H54 (cell line): ENCODE measurements at regions not wholly inside any gene's neighbourhood (a gene's known extent, or its start where the extent isn't known, plus 50 kb on each side); places are given as distances from the start of the nearest gene placed in this dataset.
"Not testable (repeated sequence)": the region's sequence is repeated elsewhere in the genome, so short reads cannot be mapped to it uniquely, and the experiment has no call there.

Experiments
- DNase-seq: peaks from one replicate; pipeline ENCODE4 v3.0.0; 2011; ENCODE audit warnings: low spot score, mixed read lengths; ENCODE audit not compliant: insufficient read length
- FAIRE-seq: peaks from 3 replicates; lab custom pipeline; 2011; peaks lifted over from hg19 to GRCh38; lab: Jason Lieb, UNC
- POLR2A ChIP-seq: IDR thresholded peaks from 2 replicates; pipeline ENCODE4 v1.6.1; 2011; ENCODE audit warnings: low read depth, mild to moderate bottlenecking, low read length

- FAIRE-seq (no peak), DNase-seq (no peak)
- no peak for TF ChIP-seq POLR2A
These were observed 179.8 kb upstream of the RBBP8 start for GRCh38 chr18:22753130-22753831.

DNA sequence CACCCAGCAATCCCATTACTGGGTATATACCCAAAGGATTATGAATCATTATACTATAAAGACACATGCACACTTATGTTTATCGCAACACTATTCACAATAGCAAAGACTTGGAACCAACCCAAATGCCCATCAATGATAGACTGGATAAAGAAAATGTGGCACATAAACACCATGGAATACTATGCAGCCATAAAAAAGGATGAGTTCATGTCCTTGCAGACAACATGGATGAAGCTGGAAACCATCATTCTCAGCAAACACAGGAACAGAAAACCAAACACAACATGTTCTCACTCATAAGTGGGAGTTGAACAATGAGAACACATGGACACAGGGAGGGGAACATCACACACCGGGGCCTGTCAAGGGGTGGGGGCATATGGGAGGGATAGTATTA, 169.1 kb upstream of the RBBP8 start:
- not testable (repeated sequence) for FAIRE-seq

GRCh38 chr18:22765896-22766295, 167.2 kb upstream of the RBBP8 start:
- no peak for FAIRE-seq
- no peak for DNase-seq
- TF ChIP-seq POLR2A = no peak

More for the DNA sequence above, 169.1 kb upstream of the RBBP8 start:
- not testable (repeated sequence) for DNase-seq

- DNase-seq = no peak
- no peak for FAIRE-seq
- TF ChIP-seq POLR2A = no peak
These were observed 165.5 kb upstream of the RBBP8 start for GRCh38 chr18:22767653-22768052.

GRCh38 chr18:22773944-22774343, 159.2 kb upstream of the RBBP8 start:
- DNase-seq (no peak), FAIRE-seq (no peak)
- no peak for TF ChIP-seq POLR2A

DNA sequence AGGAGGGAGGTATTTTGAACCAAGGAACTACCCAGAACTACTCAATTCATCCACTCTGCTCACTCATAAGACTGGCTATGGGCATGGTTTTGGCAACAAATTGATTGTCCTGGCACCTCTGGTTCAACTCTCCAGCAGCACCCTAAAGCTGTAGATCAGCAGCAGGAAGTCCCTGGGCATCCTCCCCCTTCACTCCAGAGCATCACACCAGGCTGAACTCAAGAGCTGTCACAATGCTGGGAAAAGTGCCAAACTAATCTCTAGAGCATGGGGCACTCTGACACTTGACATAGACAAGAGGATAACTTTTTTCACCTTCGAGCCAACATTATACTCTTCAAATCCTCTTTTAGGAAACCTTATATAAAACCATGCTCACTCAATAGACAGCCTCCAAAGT, 154.1 kb upstream of the RBBP8 start:
- DNase-seq = no peak
- no peak for FAIRE-seq

DNA sequence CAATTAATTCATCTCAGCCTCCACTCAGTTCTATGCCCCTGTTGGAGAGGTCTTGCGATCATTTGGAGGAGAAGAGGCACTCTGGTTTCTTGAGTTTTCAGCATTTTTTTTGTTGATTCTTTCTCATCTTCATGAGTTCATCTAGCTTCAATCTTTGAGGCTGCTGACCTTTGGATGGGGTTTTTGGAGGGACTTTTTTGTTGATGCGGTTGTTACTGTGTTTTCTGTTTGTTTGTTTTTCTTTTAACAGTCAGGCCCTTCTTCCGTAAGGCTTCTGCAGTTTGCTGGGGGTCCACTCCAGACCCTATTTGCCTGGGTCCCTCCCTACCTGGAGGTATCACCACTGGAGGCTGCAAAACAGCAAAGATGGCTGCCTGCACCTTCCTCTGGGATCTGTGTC, 149.9 kb upstream of the RBBP8 start:
- no peak for DNase-seq
- FAIRE-seq = no peak
- no peak for TF ChIP-seq POLR2A

More for the DNA sequence above, 154.1 kb upstream of the RBBP8 start:
- TF ChIP-seq POLR2A = no peak

DNA sequence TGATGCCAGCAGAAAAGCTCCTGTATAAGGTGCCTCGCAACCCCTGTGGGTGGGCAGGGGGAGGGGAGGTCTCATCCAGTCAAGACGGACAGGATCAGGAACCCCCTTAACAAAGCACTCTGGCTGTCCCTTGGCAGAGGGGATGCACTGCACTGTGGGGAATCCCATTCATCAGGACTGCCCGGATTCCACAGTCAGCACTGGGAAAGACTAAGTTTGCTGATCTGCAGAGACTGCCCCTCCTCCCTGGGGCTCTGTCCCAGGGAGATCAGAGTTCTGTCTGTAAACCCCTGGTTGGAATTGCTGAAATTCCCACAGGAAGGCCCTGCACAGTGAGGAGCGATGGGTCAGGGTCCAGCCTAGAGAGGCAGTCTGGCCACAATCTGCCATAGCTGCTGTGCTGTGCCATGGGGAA, 149.5 kb upstream of the RBBP8 start:
- TF ChIP-seq POLR2A = no peak
- FAIRE-seq = no peak

DNA sequence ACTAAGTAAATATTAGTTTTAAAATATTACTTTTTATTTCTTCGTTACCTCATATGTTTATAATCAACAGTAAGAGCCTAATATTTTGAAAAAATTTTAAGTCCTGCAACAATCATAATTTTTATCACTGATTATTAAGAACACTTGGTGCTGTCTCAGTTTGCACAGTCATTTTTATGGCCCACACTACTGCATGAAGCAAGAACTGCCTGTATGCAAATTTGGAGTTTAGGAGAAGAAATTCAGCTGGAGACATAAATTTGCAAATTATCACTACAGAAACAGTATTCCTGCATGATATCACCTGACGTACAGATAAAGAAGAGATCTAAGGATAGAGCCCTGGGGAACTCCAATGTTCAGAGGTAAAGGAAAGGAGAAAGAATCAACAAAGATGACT, 144.1 kb upstream of the RBBP8 start:
- no peak for TF ChIP-seq POLR2A
- DNase-seq = no peak
- FAIRE-seq = no peak

More for the DNA sequence above, 149.5 kb upstream of the RBBP8 start:
- no peak for DNase-seq

DNA sequence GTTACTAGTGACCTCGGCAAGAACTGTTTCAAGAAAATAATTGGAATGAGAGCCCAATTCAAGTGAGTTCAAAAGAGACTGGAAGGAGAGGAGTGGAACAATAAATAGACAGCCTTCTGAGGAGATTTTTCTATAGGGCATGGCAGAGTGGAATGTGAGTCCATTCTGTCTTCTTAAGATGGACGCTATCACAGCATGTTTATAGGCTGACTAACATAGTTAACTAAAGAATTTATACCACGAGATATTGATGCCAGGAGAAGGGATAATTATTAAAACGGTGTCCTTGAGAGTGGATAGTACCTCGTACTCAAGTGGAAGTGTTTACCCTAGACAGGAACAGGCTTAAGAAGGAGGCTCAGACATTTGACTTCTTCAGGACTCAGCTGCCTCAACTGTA, 143.5 kb upstream of the RBBP8 start:
- DNase-seq (no peak), FAIRE-seq (no peak)
- no peak for TF ChIP-seq POLR2A

- DNase-seq (no peak), FAIRE-seq (no peak)
- TF ChIP-seq POLR2A = no peak
These were observed 142.4 kb upstream of the RBBP8 start for GRCh38 chr18:22790545-22791309.

- no peak for TF ChIP-seq POLR2A
- FAIRE-seq = no peak
These were observed 141.9 kb upstream of the RBBP8 start for GRCh38 chr18:22791310-22791610.

DNA sequence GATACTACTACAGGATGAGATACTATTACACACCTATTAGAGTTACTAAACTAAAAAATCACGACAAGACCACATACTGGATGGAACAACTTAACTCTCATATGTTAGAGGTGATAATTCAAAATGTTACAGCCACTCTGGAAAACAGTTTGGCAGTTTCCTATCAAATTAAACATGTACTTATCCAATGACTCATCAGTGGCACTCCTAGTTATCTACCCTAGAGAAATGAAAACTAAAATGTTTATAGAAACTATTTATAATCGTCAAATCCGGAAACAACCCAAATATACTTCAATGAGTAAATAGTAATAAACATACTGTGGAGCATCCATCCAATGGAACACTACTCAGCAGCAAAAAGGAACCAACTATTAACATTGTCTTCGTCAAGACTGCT, 137.0 kb upstream of the RBBP8 start:
- TF ChIP-seq POLR2A = no peak
- DNase-seq (no peak), FAIRE-seq (no peak)

More at GRCh38 chr18:22791310-22791610, 141.9 kb upstream of the RBBP8 start:
- DNase-seq = no peak

DNA sequence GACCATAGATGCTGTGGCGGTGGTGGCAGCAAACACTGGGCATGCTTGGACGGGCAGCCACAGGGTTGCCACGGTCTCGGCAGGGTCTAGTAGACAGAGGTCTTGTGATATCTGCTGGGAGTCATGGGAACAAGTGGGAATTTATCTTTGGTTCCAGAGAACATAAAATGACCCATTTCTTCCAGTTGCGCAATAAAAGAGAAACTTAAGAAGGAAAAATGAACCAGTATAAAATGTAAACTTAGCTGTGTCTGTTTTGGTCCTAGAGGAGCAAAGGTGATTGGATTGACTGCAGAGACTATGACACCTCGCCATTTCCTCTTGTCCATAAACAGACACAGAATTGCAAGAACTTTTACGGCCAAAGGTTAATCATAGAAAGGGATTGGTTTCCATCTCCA, 132.6 kb upstream of the RBBP8 start:
- TF ChIP-seq POLR2A = no peak
- FAIRE-seq (no peak), DNase-seq (no peak)

- no peak for TF ChIP-seq POLR2A
- no peak for DNase-seq
- peak; percentile 15 for FAIRE-seq
These were observed 119.3 kb upstream of the RBBP8 start for GRCh38 chr18:22813648-22814328.
